ENCODE measurements at regions not wholly inside any gene's neighbourhood (a gene's known extent, or its start where the extent isn't known, plus 50 kb on each side); places are given as distances from the start of the nearest gene placed in this dataset.

- 59 to 83% (median 78%) methylated on average over 1 of the region's 1 CpG for WGBS, 4 donors
- intact Hi-C loops (cut with DNase I), result no loop called here
Observed at GRCh38 chr7:126213876-126214275, 1038.9 kb downstream of the GRM8 start.

GRCh38 chr7:126211875-126212274 is 1040.9 kb downstream of the GRM8 start:
- DNase-seq, result no peak
- Histone ChIP-seq H3K27me3 (no peaks in the 10 kb centered on the region), H3K9me3 (replicated peaks in 1 of 3) (no peaks in the 10 kb centered on the region), H3K4me1 (replicated peaks in 1 of 2) (no peaks in the 10 kb centered on the region), H3K4me3 (no peak overlapping the region), H3K27ac (no peak overlapping the region), H3K36me3 (replicated peaks in 1 of 2) (no peaks in the 10 kb centered on the region)
- TF ChIP-seq POLR2A (IDR thresholded peaks at IDR 0.05) (no peak), CTCF (IDR thresholded peaks at IDR 0.05) (no peak)
- intact Hi-C loops (cut with DNase I), result no loop called here

More at GRCh38 chr7:126213876-126214275, 1038.9 kb downstream of the GRM8 start:
- no peak overlapping the region for H3K27ac ChIP-seq
- DNase-seq, result no peak
- H3K4me3 ChIP-seq, result no peak overlapping the region
- no peaks in the 10 kb centered on the region for H3K9me3 ChIP-seq (replicated peaks in 1 of 3)
- H3K36me3 ChIP-seq (replicated peaks in 1 of 2), result no peaks in the 10 kb centered on the region
- H3K27me3 ChIP-seq, result no peaks in the 10 kb centered on the region
- no peaks in the 10 kb centered on the region for H3K4me1 ChIP-seq (replicated peaks in 1 of 2)
- TF ChIP-seq POLR2A (IDR thresholded peaks at IDR 0.05) (no peak), CTCF (IDR thresholded peaks at IDR 0.05) (no peak)

GRCh38 chr7:126210707-126211106 is 1042.0 kb downstream of the GRM8 start:
- no peak for DNase-seq
- TF ChIP-seq CTCF (IDR thresholded peaks at IDR 0.05), result no peak
- no peaks in the 10 kb centered on the region for H3K4me1 ChIP-seq (replicated peaks in 1 of 2)
- no peaks in the 10 kb centered on the region for H3K9me3 ChIP-seq (replicated peaks in 1 of 3)
- H3K27ac ChIP-seq, result no peak overlapping the region
- intact Hi-C loops (cut with DNase I), result no loop called here
- no peak overlapping the region for H3K4me3 ChIP-seq
- no peaks in the 10 kb centered on the region for H3K36me3 ChIP-seq (replicated peaks in 1 of 2)
- H3K27me3 ChIP-seq, result no peaks in the 10 kb centered on the region

GRCh38 chr7:126203185-126203584 is 1049.6 kb downstream of the GRM8 start:
- Histone ChIP-seq H3K4me1 (replicated peaks in 1 of 2) (no peaks in the 10 kb centered on the region), H3K27me3 (no peaks in the 10 kb centered on the region), H3K4me3 (no peak overlapping the region), H3K36me3 (replicated peaks in 1 of 2) (no peaks in the 10 kb centered on the region), H3K9me3 (replicated peaks in 1 of 3) (no peaks in the 10 kb centered on the region), H3K27ac (no peak overlapping the region)
- TF ChIP-seq CTCF (IDR thresholded peaks at IDR 0.05) (no peak), POLR2A (IDR thresholded peaks at IDR 0.05) (no peak)
- WGBS, 4 donors, result 35 to 53% (median 45%) methylated on average over 1 of the region's 1 CpG
- intact Hi-C loops (cut with DNase I), result no loop called here
- DNase-seq, result no peak

Data from adrenal gland (tissue), 9 donors.